GM23248 (cell line): ENCODE measurements at regions not wholly inside any gene's neighbourhood (a gene's known extent, or its start where the extent isn't known, plus 50 kb on each side); places are given as distances from the start of the nearest gene placed in this dataset.

Experiments
- DNase-seq: peaks from one replicate; pipeline ENCODE4 v3.0.0-alpha.2; 2015
- H2AFZ ChIP-seq: fragments of 200-600 bp; sonication (generic); 2 replicates; pipeline ENCODE4 v1.6.1; 2016; ENCODE audit warnings: antibody characterized with exemption
- H3F3A ChIP-seq: fragments of 200-600 bp; sonication (generic); 2 replicates; pipeline ENCODE4 v1.6.1; 2016; ENCODE audit warnings: mild to moderate bottlenecking, antibody characterized with exemption, mixed run types; ENCODE audit not compliant: insufficient read depth
- H3K27ac ChIP-seq: fragments of 200-600 bp; sonication (generic); 2 replicates; pipeline ENCODE4 v1.5.1; 2016; ENCODE audit warnings: mild to moderate bottlenecking
- H3K27me3 ChIP-seq: fragments of 200-600 bp; sonication (generic); replicated peaks from 2 replicates; pipeline ENCODE4 v1.6.1; 2016; ENCODE audit warnings: mild to moderate bottlenecking; ENCODE audit not compliant: insufficient read depth
- H3K36me3 ChIP-seq: fragments of 200-600 bp; sonication (generic); 2 replicates; pipeline ENCODE4 v1.6.1; 2016; ENCODE audit warnings: low read depth, mild to moderate bottlenecking
- H3K4me1 ChIP-seq: fragments of 200-600 bp; sonication (generic); 2 replicates; pipeline ENCODE4 v1.6.1; 2016; ENCODE audit warnings: mild to moderate bottlenecking; ENCODE audit not compliant: insufficient read depth
- H3K4me2 ChIP-seq: fragments of 200-600 bp; sonication (generic); one replicate; pipeline ENCODE4 v1.6.1; 2016; ENCODE audit warnings: mild to moderate bottlenecking; ENCODE audit not compliant: unreplicated experiment
- H3K4me3 ChIP-seq: fragments of 200-600 bp; sonication (generic); 2 replicates; pipeline ENCODE4 v1.5.1; 2016; ENCODE audit warnings: mild to moderate bottlenecking
- H3K79me2 ChIP-seq: fragments of 200-600 bp; sonication (generic); 2 replicates; pipeline ENCODE4 v1.6.1; 2016; ENCODE audit warnings: mild to moderate bottlenecking; ENCODE audit not compliant: insufficient read depth
- H3K9ac ChIP-seq: fragments of 200-600 bp; sonication (generic); 2 replicates; pipeline ENCODE4 v1.6.1; 2016; ENCODE audit warnings: mild to moderate bottlenecking
- H3K9me2 ChIP-seq: fragments of 200-600 bp; sonication (generic); 2 replicates; pipeline ENCODE4 v1.6.1; 2016; ENCODE audit warnings: mixed run types, mild to moderate bottlenecking, moderate library complexity; ENCODE audit not compliant: insufficient read depth
- H3K9me3 ChIP-seq: fragments of 200-600 bp; sonication (generic); one replicate; pipeline ENCODE4 v1.6.1; 2017; ENCODE audit warnings: low read depth
- H4K20me1 ChIP-seq: fragments of 200-600 bp; sonication (generic); 2 replicates; pipeline ENCODE4 v1.6.0; 2016; ENCODE audit not compliant: insufficient read depth
- EZH2 ChIP-seq: fragments of 200-600 bp; sonication (generic); IDR thresholded peaks from 2 replicates; pipeline ENCODE4 v1.6.1; 2018; ENCODE audit warnings: antibody characterized with exemption, mild to moderate bottlenecking; ENCODE audit not compliant: insufficient read depth, poor library complexity, severe bottlenecking
- EZH2phosphoT487 ChIP-seq: fragments of 200-600 bp; sonication (generic); IDR thresholded peaks from 2 replicates; pipeline ENCODE4 v1.6.1; 2018; ENCODE audit warnings: antibody characterized with exemption, moderate library complexity, mild to moderate bottlenecking, low read depth; ENCODE audit not compliant: insufficient read depth
- WGBS, 2 experiments: methylation state at CpG; one replicate each; pipeline ENCODE4 v1.1.6; 2015 to 2017; ENCODE audit warnings: low lambda C conversion rate in 2 of 2, low coverage in 1 of 2; ENCODE audit errors: missing lambda C conversion rate in 2 of 2; 5-methylcytosine and 5-hydroxymethylcytosine counted together
- in situ Hi-C: fragments of 300-500 bp; cut with MboI; formaldehyde crosslinking; loops from 2 replicates; pipeline ENCODE4 v1.15.0; 2020

DNA sequence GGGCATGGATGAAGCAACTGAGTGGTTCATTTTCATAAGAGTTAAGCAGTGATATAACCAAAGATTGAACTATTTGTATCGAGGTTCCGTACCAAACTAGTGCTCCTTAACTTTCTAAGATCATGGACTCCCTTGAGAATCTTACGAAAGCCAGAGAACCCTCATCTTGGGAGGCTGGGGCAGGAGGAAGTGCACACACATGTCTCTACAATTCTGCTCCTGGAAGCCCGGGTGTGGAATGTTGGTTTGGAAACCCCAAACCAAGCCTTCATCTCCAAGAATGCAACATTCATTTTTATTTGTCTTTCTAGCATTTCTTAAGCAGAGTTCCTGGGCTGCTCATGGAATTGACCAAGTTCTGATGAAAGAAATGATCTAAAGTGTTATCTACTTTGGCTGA is 215.0 kb upstream of the PRNP start:
- DNase-seq = peak; percentile 40
- Histone ChIP-seq H3K9me3 (no peaks in the 10 kb centered on the region), H3K36me3 (no peaks in the 10 kb centered on the region), H3K4me3 (no peak overlapping the region), H3K27me3 (no peaks in the 10 kb centered on the region), H3F3A (peaks cover 30% of the 10 kb centered on the region), H3K9me2 (no peaks in the 10 kb centered on the region), H3K27ac (peak overlapping the region; percentile 22; the same call in 1 of the 2 replicates), H3K4me2 (peak overlapping the region; percentile 52), H3K79me2 (no peaks in the 10 kb centered on the region), H3K4me1 (peaks cover 46% of the 10 kb centered on the region), H4K20me1 (no peaks in the 10 kb centered on the region), H2AFZ (no peak overlapping the region), H3K9ac (no peak overlapping the region)
- no peak for TF ChIP-seq EZH2
- no peak for TF ChIP-seq EZH2phosphoT487
- in situ Hi-C loops = no loop called here
- 61 to 68% methylated on average over 4 of the region's 4 CpGs for WGBS, 2 experiments

DNA sequence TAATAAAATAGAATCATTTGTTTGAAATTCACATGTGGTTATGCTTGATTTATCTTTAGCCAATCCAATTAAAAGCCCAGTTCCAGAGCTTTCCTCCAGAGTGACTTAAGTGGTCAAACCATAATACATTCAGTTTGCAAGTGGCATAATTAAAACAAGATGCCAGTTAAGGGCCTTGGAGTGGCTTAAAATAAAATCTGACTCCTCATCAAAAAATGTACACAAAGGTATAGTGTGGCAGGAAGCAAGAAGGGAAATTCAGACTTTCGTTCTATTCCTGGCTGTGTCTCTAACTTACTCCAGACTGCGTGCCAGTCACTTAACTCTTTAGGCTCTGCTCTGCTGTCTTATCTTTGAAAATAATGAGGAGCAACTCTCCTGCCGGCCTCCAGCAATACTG is 215.9 kb upstream of the PRNP start:
- Histone ChIP-seq H3K4me2 (peak overlapping the region; percentile 52), H3K27me3 (no peaks in the 10 kb centered on the region), H2AFZ (no peak overlapping the region), H4K20me1 (no peaks in the 10 kb centered on the region), H3K27ac (peak overlapping the region; percentile 22), H3K36me3 (no peaks in the 10 kb centered on the region), H3K9ac (no peak overlapping the region), H3K4me1 (peaks cover 46% of the 10 kb centered on the region), H3K9me2 (no peaks in the 10 kb centered on the region), H3K4me3 (peak overlapping the region; percentile 31; the same call in 1 of the 2 replicates), H3K79me2 (no peaks in the 10 kb centered on the region), H3F3A (peaks cover 30% of the 10 kb centered on the region), H3K9me3 (no peaks in the 10 kb centered on the region)
- in situ Hi-C loops = no loop called here
- 15% methylated on average over 3 of the region's 3 CpGs for WGBS, 2 experiments
- peak; percentile 79 for DNase-seq
- TF ChIP-seq EZH2 = no peak
- 0 out of 2 replicates have a peak, but pooled peaks have one; percentile 43 for TF ChIP-seq EZH2phosphoT487

- H3K79me2 ChIP-seq = no peaks in the 10 kb centered on the region
Measured at GRCh38 chr20:4469910-4470309, 216.3 kb upstream of the PRNP start.

DNA sequence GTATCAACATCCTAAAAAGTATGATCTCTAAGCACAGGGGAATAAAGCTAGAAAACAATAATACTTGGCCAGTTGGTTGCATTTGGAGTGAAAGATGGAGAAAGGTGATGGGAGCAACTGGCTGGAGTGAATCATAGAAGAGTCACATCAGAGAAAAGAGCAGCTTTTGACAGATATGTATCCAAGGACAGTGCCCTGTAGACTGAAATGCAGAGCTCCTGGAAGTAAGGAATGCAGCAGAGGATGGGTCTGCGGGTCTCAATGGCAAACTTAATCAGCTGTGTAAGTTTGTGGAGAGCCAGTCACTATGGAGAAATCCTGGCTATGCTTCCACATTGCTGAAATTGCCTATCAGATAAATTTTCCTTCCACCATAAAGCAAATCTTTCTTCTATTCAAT is 218.1 kb upstream of the PRNP start:
- H3K79me2 ChIP-seq = no peaks in the 10 kb centered on the region
- H3K9me3 ChIP-seq = no peaks in the 10 kb centered on the region
- no peak overlapping the region for H2AFZ ChIP-seq
- WGBS, 2 experiments = 96 to 100% methylated on average over 1 of the region's 1 CpG
- no peaks in the 10 kb centered on the region for H3K27me3 ChIP-seq
- no peak overlapping the region for H3K4me2 ChIP-seq
- H4K20me1 ChIP-seq = no peaks in the 10 kb centered on the region
- H3K27ac ChIP-seq = no peak overlapping the region
- TF ChIP-seq EZH2phosphoT487 = no peak
- H3K36me3 ChIP-seq = no peaks in the 10 kb centered on the region
- H3K4me1 ChIP-seq = peaks cover 43% of the 10 kb centered on the region
- H3K4me3 ChIP-seq = no peak overlapping the region
- in situ Hi-C loops = no loop called here
- no peak overlapping the region for H3K9ac ChIP-seq
- no peak for DNase-seq
- no peaks in the 10 kb centered on the region for H3K9me2 ChIP-seq
- H3F3A ChIP-seq = peaks cover 30% of the 10 kb centered on the region

More at GRCh38 chr20:4469910-4470309, 216.3 kb upstream of the PRNP start:
- Histone ChIP-seq H3K9me2 (no peaks in the 10 kb centered on the region), H4K20me1 (no peaks in the 10 kb centered on the region), H3K4me2 (peak overlapping the region; percentile 52), H3K27me3 (no peaks in the 10 kb centered on the region), H3F3A (peaks cover 30% of the 10 kb centered on the region), H3K27ac (peak overlapping the region; percentile 39), H3K36me3 (no peaks in the 10 kb centered on the region), H3K4me3 (peak overlapping the region; percentile 31; the same call in 1 of the 2 replicates), H3K4me1 (peaks cover 46% of the 10 kb centered on the region), H2AFZ (no peak overlapping the region), H3K9me3 (no peaks in the 10 kb centered on the region), H3K9ac (no peak overlapping the region)
- TF ChIP-seq EZH2phosphoT487 (no peak), EZH2 (no peak)
- peak; percentile 45 for DNase-seq
- in situ Hi-C loops = no loop called here
- 29 to 30% methylated on average over 4 of the region's 4 CpGs for WGBS, 2 experiments

- Histone ChIP-seq H3K4me2 (no peak overlapping the region), H3F3A (peaks cover 20% of the 10 kb centered on the region), H3K9me2 (no peaks in the 10 kb centered on the region), H3K27ac (no peak overlapping the region), H3K36me3 (no peaks in the 10 kb centered on the region), H3K9me3 (no peaks in the 10 kb centered on the region), H3K4me1 (peaks cover 26% of the 10 kb centered on the region), H4K20me1 (no peaks in the 10 kb centered on the region), H3K79me2 (no peaks in the 10 kb centered on the region), H2AFZ (no peak overlapping the region), H3K4me3 (no peak overlapping the region), H3K27me3 (no peaks in the 10 kb centered on the region), H3K9ac (no peak overlapping the region)
- DNase-seq = peak; percentile 18
- in situ Hi-C loops = no loop called here
- WGBS, 2 experiments = 29 to 35% methylated on average over 4 of the region's 4 CpGs
- TF ChIP-seq EZH2 = no peak
- no peak for TF ChIP-seq EZH2phosphoT487
Measured at GRCh38 chr20:4465855-4466545, 216.9 kb upstream of the ADRA1D start.
